ENCODE measurements at regions not wholly inside any gene's neighbourhood (a gene's known extent, or its start where the extent isn't known, plus 50 kb on each side); places are given as distances from the start of the nearest gene placed in this dataset.

- no peak for TF ChIP-seq PKNOX1 (IDR thresholded peaks at IDR 0.05)
- TF ChIP-seq HDGF (IDR thresholded peaks at IDR 0.05; ENCODE audit: borderline replicate concordance): no peak
- TF ChIP-seq TARDBP (IDR thresholded peaks at IDR 0.05): no peak
- TF ChIP-seq ELF4 (IDR thresholded peaks at IDR 0.05): no peak
- TF ChIP-seq L3MBTL2 (conservative IDR thresholded peaks at IDR 0.05): no peak
- TF ChIP-seq ZNF384 (IDR thresholded peaks at IDR 0.05): no peak
- TF ChIP-seq FOXA1 (IDR thresholded peaks at IDR 0.05): no peak
Measured at GRCh38 chr1:232542633-232543593, 87.0 kb downstream of the SIPA1L2 start.
